Endothelial cell of umbilical vein (primary cell): ENCODE measurements at regions not wholly inside any gene's neighbourhood (a gene's known extent, or its start where the extent isn't known, plus 50 kb on each side); places are given as distances from the start of the nearest gene placed in this dataset.

Source experiments
- BruUV-seq: library from RNA; stranded (reverse); fragments of 400-500 nt; replicated peaks from 2 replicates; lab custom pipeline; 2021; lab: Mats Ljungman, UMichigan
- CTCF ChIA-PET: fragments of 300-600, 350-600 bp; sonication (Branson Sonifier 250); formaldehyde crosslinking; loops from one replicate; lab custom pipeline; 2021; ENCODE audit warnings: antibody characterized with exemption, inconsistent platforms; lab: Charles Lee
- POLR2A ChIA-PET: fragments of 300-600, 350-600 bp; sonication (Branson Sonifier 250); formaldehyde crosslinking; loops from one replicate; lab custom pipeline; 2021; ENCODE audit warnings: antibody characterized with exemption, inconsistent platforms; lab: Charles Lee
- DNase-seq: peaks from one replicate; pipeline ENCODE4 v3.0.0-alpha.2; 2011; ENCODE audit warnings: low read depth, low spot score
- FAIRE-seq: peaks from 2 replicates; lab custom pipeline; 2011; peaks lifted over from hg19 to GRCh38; lab: Jason Lieb, UNC
- H2AFZ ChIP-seq: 2 replicates; pipeline ENCODE4 v1.6.0; 2012; ENCODE audit warnings: low read depth, low read length, control low read depth, inconsistent platforms
- H3K27ac ChIP-seq: 2 replicates; pipeline ENCODE4 v1.5.1; 2011; ENCODE audit warnings: low read depth, mild to moderate bottlenecking, control low read depth, low read length, moderate library complexity; ENCODE audit not compliant: insufficient read depth
- H3K27me3 ChIP-seq, 2 experiments: 2 replicates each; pipeline versions ENCODE4 v1.6.0 to v1.6.1; 2011; ENCODE audit warnings: low read length in 2 of 2, mixed read lengths in 1 of 2; ENCODE audit not compliant: control insufficient read depth in 2 of 2, insufficient read depth in 2 of 2
- H3K36me3 ChIP-seq, 2 experiments: 2 replicates in 1 of 2; 3 replicates in 1 of 2; pipeline ENCODE4 v1.5.1; 2011; ENCODE audit warnings: low read length in 2 of 2, mild to moderate bottlenecking in 1 of 2, moderate library complexity in 1 of 2; ENCODE audit not compliant: control insufficient read depth in 2 of 2, insufficient read depth in 2 of 2; ENCODE audit errors: extremely low read depth in 1 of 2
- H3K4me1 ChIP-seq: 3 replicates; pipeline ENCODE4 v1.5.1; 2011; ENCODE audit warnings: mild to moderate bottlenecking, low read length; ENCODE audit not compliant: control insufficient read depth, insufficient read depth; ENCODE audit errors: extremely low read depth
- H3K4me2 ChIP-seq: 2 replicates; pipeline ENCODE4 v1.6.1; 2011; ENCODE audit warnings: low read length, control low read depth, mixed read lengths; ENCODE audit not compliant: insufficient read depth
- H3K4me3 ChIP-seq, 3 experiments: fragments of 200-600 bp in 1 of 3; sonication (generic), shearing (Covaris generic) in 1 of 3; replicated peaks in 1 of 3; 2 replicates each; pipeline ENCODE4 v1.5.1; 2011 to 2016; ENCODE audit warnings: control low read depth in 3 of 3, low read length in 3 of 3, mild to moderate bottlenecking in 2 of 3, inconsistent platforms in 1 of 3, low read depth in 1 of 3, moderate library complexity in 1 of 3; ENCODE audit not compliant: insufficient read depth in 1 of 3
- H3K79me2 ChIP-seq: 2 replicates; pipeline ENCODE4 v1.6.0; 2012; ENCODE audit warnings: low read length, inconsistent platforms; ENCODE audit not compliant: control insufficient read depth, insufficient read depth
- H3K9ac ChIP-seq: replicated peaks from 2 replicates; pipeline ENCODE3; 2011; ENCODE audit warnings: low read length, control low read depth; ENCODE audit not compliant: insufficient read depth; ENCODE audit errors: extremely low read depth
- H3K9me1 ChIP-seq: replicated peaks from 3 replicates; pipeline ENCODE4 v1.6.0; 2011; ENCODE audit warnings: mild to moderate bottlenecking, low read length; ENCODE audit not compliant: control insufficient read depth, insufficient read depth; ENCODE audit errors: extremely low read depth
- H3K9me3 ChIP-seq: replicated peaks from 2 replicates; pipeline ENCODE4 v1.5.1; 2012; ENCODE audit warnings: low read length, inconsistent platforms; ENCODE audit not compliant: control insufficient read depth, insufficient read depth
- H4K20me1 ChIP-seq: replicated peaks from 2 replicates; pipeline ENCODE3; 2011; ENCODE audit warnings: mild to moderate bottlenecking, low read length; ENCODE audit not compliant: control insufficient read depth, insufficient read depth; ENCODE audit errors: extremely low read depth
- EZH2 ChIP-seq: IDR thresholded peaks from 2 replicates; pipeline ENCODE4 v1.6.1; 2012; ENCODE audit warnings: borderline replicate concordance, low read depth, mild to moderate bottlenecking, moderate library complexity, low read length, inconsistent platforms; ENCODE audit not compliant: severe bottlenecking
- FOS ChIP-seq: IDR thresholded peaks from 2 replicates; pipeline ENCODE4 v1.6.1; 2011; ENCODE audit warnings: mild to moderate bottlenecking, low read length, moderate library complexity, borderline replicate concordance; ENCODE audit not compliant: insufficient read depth
- GATA2 ChIP-seq: IDR thresholded peaks from 2 replicates; pipeline ENCODE4 v1.7.0; 2011; ENCODE audit warnings: low read depth, mild to moderate bottlenecking, moderate library complexity, mixed read lengths, low read length; ENCODE audit not compliant: insufficient read length, insufficient read depth
- JUN ChIP-seq: IDR thresholded peaks from 2 replicates; pipeline ENCODE4 v1.6.1; 2011; ENCODE audit warnings: borderline replicate concordance, low read depth; ENCODE audit not compliant: insufficient read length, insufficient read depth
- MYC ChIP-seq: IDR thresholded peaks from one replicate; pipeline ENCODE4 v1.6.1; 2011; ENCODE audit warnings: mild to moderate bottlenecking, low read depth, low read length
- POLR2A ChIP-seq: IDR thresholded peaks from 2 replicates; pipeline ENCODE4 v1.6.1; 2012; ENCODE audit warnings: low read depth, mild to moderate bottlenecking, control low read depth, low read length
- POLR2AphosphoS5 ChIP-seq: IDR thresholded peaks from 2 replicates; pipeline ENCODE4 v1.6.1; 2012; ENCODE audit warnings: low read depth, mild to moderate bottlenecking, control low read depth, low read length, moderate library complexity; ENCODE audit not compliant: insufficient read depth
- dilution Hi-C: fragments of 300-500 bp; cut with MboI; formaldehyde crosslinking; loops from one replicate; pipeline ENCODE4 v1.15.0; 2019; ENCODE audit warnings: low sequenced_read_pairs; ENCODE audit not compliant: extremely low pct_ligation_motif_present
- intact Hi-C: fragments of 100-400 bp; cut with micrococcal nuclease; formaldehyde crosslinking; loops from one replicate; pipeline ENCODE4 v1.10.0; 2022
- TF ChIP-seq, protein P1 (sequence below), 2 donors: IDR thresholded peaks; 1 replicate in 1 of 2; 2 replicates in 1 of 2; pipeline ENCODE4 v1.5.1; 2011; ENCODE audit warnings: low read length in 2 of 2, mild to moderate bottlenecking in 2 of 2, moderate library complexity in 2 of 2, control low read depth in 1 of 2, inconsistent platforms in 1 of 2, low read depth in 1 of 2; ENCODE audit not compliant: insufficient read depth in 1 of 2; ENCODE audit errors: extremely low read depth in 1 of 2
- TF ChIP-seq, protein P2 (sequence below): IDR thresholded peaks from 2 replicates; pipeline ENCODE4 v1.6.1; 2011; ENCODE audit not compliant: insufficient read depth, insufficient read length

DNA sequence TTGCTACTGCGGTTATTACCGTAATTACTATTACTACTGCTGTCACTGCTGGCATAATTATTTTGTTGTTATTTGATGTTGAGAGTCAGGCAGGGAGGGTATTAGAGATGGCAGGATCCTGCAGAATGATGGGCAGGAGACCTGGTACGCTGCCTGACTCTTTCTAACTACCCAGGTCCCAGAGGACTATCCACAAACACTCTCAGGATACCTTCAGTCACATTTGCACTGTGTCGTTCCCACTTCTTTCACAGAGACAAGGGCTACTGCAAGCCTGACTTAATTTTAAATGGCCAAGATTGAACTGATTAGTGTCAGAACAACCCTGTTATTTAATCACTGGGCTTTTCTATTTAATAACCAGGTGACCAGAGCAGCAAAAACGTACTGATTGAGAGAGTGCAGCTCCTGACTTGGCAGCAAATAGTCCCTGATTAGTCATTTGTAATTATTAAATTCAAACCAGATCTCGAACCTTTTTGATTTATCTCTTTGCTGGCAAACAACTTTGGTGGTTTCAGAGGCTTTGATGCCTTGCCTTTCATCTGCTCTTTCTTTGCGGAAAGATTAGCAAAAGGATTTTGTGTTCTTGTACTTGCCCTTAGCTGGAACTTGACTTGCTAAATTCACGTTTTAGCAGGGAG lies 88.8 kb upstream of the ARHGEF3 start:
- FAIRE-seq (no peak), DNase-seq (no peak)
- Histone ChIP-seq H3K9me1 (no peaks in the 10 kb centered on the region), H3K79me2 (no peaks in the 10 kb centered on the region), H3K36me3 (no peaks in the 10 kb centered on the region), H3K4me3 (no peak overlapping the region), H3K4me2 (no peak overlapping the region), H3K9me3 (no peaks in the 10 kb centered on the region), H4K20me1 (no peaks in the 10 kb centered on the region), H3K9ac (no peak overlapping the region), H3K4me1 (no peaks in the 10 kb centered on the region), H2AFZ (no peak overlapping the region), H3K27me3 (no peaks in the 10 kb centered on the region), H3K27ac (no peak overlapping the region)
- intact Hi-C loops (no loop called here), dilution Hi-C loops (no loop called here)
- TF ChIP-seq, protein P1, sequence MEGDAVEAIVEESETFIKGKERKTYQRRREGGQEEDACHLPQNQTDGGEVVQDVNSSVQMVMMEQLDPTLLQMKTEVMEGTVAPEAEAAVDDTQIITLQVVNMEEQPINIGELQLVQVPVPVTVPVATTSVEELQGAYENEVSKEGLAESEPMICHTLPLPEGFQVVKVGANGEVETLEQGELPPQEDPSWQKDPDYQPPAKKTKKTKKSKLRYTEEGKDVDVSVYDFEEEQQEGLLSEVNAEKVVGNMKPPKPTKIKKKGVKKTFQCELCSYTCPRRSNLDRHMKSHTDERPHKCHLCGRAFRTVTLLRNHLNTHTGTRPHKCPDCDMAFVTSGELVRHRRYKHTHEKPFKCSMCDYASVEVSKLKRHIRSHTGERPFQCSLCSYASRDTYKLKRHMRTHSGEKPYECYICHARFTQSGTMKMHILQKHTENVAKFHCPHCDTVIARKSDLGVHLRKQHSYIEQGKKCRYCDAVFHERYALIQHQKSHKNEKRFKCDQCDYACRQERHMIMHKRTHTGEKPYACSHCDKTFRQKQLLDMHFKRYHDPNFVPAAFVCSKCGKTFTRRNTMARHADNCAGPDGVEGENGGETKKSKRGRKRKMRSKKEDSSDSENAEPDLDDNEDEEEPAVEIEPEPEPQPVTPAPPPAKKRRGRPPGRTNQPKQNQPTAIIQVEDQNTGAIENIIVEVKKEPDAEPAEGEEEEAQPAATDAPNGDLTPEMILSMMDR (IDR thresholded peaks at IDR 0.05; ENCODE audit: extremely low read depth in 1 of 2, insufficient read depth in 1 of 2, low read depth in 1 of 2, low read length in 2 of 2), result no peak
- no peak for TF ChIP-seq EZH2
- ChIA-PET CTCF (no interaction called here), POLR2A (no interaction called here)
- no TSS peak for BruUV-seq

DNA sequence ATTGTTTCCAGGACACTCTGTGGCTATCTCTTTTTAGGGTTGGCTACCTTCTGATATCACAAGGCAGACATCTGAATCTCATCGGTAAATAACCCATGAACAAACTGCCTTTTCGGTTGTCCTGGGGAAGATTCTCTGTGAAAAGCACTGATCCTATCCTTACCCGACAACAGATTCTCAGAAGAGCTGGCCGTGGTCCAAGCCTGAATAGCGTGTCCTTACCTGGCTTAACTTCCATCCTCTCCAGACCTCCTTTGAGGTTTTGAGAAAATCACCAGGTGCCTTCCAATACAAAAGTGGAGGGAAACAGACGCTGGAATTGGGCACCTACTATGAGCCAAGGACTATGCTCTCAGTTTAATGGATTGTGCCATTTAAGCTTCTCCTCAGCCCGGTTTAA lies 87.4 kb upstream of the ARHGEF3 start:
- no peak overlapping the region for H3K4me2 ChIP-seq
- dilution Hi-C loops, result no loop called here
- H3K36me3 ChIP-seq, result no peaks in the 10 kb centered on the region
- H3K9me3 ChIP-seq, result no peaks in the 10 kb centered on the region
- H4K20me1 ChIP-seq, result no peaks in the 10 kb centered on the region
- H3K27me3 ChIP-seq, result no peaks in the 10 kb centered on the region
- FAIRE-seq, result no peak
- no peak for DNase-seq
- no peak overlapping the region for H3K27ac ChIP-seq
- no TSS peak for BruUV-seq
- H3K4me3 ChIP-seq, result no peak overlapping the region
- CTCF ChIA-PET, result interaction anchor here (1.2 kb wide), 1 partner anchor 8 kb away, joined by 3 read pairs; no protein-coding TSS in a partner anchor
- no peak overlapping the region for H3K9ac ChIP-seq
- H3K9me1 ChIP-seq, result no peaks in the 10 kb centered on the region
- no peaks in the 10 kb centered on the region for H3K4me1 ChIP-seq
- no peak overlapping the region for H2AFZ ChIP-seq
- TF ChIP-seq, protein P2, sequence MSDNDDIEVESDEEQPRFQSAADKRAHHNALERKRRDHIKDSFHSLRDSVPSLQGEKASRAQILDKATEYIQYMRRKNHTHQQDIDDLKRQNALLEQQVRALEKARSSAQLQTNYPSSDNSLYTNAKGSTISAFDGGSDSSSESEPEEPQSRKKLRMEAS, result no peak
- TF ChIP-seq FOS, result no peak
- TF ChIP-seq, protein P1 (IDR thresholded peaks at IDR 0.05; ENCODE audit: extremely low read depth in 1 of 2, insufficient read depth in 1 of 2, low read depth in 1 of 2, low read length in 2 of 2), result no peak
- no peak for TF ChIP-seq MYC
- TF ChIP-seq GATA2, result no peak
- TF ChIP-seq JUN, result no peak
- no peak for TF ChIP-seq POLR2AphosphoS5
- no peak for TF ChIP-seq POLR2A
- no peak for TF ChIP-seq EZH2
- no peaks in the 10 kb centered on the region for H3K79me2 ChIP-seq
- POLR2A ChIA-PET, result no interaction called here
- intact Hi-C loops, result no loop called here
